ENCODE measurements at regions not wholly inside any gene's neighbourhood (a gene's known extent, or its start where the extent isn't known, plus 50 kb on each side); places are given as distances from the start of the nearest gene placed in this dataset.
A peak's percentile ranks its signal among the peaks of the same experiment; 100 is the strongest.

DNA sequence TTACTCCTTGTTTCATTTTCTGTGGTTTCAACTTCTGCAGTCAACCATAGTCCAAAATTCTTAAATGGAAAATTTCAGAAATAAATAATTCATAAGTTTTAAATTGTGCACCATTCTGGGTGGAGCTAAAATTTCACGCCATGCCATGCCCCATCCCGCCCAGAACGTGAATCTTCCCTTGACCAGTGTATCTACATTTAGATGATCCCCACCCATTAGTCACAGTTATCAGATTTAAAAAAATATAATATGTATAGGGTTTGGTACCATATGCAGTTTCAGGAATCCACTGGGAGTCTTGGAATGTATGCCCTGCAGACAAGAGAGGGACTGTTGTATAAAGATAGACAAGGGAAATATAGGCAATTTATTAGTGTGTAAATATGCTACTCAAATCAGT lies 759.7 kb upstream of the ZNF608 start:
- DNase-seq = no peak

DNA sequence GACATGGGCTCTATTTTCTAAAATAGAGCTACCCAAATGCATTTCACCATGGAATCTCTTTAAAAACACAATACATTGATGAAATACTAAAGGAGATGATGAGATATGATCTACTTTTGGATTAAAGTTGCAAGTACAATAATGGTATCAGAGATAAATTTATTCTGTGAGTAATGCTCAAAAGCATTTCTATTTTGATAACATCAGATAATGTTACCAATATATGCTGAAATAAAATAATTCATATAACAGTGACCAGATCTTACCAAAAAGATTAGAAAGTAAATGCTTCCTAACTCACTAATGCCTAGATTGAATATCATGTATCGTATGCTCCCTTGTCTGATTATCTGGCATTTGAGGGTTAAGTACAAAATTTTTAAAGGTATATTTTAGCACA lies 761.8 kb upstream of the ZNF608 start:
- no peak for DNase-seq

DNA sequence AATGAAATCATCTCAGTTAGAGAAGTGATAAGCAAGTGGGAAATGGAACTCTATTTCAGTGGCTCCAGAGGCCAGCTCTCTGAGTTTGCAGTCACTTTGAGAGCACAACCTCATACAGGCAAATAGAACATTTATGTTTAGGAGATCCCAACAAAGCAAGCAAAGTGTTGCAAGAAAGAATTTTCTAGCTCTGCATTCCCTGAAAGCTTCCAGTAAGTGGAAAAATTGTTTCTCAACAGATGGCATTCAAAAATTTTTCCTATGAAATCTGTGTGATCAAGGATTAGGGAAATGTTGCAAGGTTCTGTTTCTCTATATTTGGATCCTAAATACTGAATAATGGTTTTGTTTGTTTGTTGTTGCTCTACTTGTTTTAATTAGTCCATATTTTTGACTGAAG lies 764.2 kb upstream of the ZNF608 start:
- DNase-seq = no peak

DNA sequence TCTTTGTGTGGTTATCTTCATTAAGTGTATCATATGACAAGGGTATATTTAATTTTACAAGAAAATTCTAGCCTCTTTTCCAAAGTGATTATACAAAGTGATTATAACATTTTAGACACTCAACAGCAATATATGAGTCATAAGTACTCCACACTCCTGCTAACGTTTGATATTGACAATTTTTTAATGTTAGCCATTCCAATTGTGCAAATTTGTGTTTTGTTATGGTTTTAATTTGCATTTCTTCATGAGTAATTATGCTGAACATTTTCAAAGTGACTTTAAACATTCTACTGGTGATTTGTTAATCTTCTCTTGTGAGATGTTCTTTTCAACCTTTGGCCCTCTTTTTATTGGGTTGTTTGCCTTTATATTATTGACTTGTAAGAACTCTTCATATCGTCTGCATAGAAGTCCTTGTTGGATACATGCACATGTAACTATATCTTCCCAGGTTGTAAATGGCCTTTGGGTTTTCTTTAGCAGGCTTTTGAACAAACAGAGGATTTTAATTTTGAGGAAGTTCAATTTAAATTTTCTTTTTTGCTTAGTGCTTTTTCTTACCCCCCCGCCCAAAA lies 771.6 kb upstream of the ZNF608 start:
- DNase-seq = no peak

DNA sequence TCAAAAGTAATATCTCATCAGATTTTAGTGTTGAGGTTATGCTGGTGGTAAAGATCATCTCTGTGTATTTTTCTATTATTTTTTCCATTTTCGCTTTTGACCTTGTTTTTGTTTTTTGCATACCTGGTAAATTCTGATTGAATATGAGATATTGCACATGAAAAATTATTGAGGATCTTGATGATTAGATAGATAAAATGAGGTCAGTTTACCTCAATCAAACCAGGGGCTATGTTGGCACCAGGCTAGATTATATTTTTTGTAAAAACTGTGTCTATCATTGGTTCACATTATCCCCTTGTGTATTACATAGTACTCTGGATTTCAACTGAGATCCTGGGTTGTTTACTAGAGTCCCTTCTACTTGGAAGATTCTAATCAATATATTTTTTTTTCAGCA lies 774.9 kb upstream of the ZNF608 start:
- DNase-seq = no peak

DNA sequence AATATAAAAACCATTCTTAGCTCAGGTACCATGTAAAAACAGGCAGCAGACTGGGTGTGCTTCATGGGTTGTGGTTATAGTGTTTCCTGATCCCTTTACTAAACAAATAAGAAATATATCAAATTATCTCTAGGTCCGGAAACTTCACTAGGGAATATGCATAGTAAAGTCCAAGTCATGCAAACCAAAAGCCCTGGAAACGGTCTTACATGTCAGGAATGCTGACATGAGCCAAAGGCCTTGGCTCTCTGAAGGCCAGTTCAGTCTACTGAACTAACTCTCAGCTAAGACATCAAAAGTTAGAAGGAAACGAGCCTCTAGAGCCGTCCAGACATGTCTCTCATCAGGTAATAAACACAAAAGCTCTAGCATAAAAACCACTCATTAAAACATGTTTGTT lies 778.9 kb upstream of the ZNF608 start:
- no peak for DNase-seq

DNA sequence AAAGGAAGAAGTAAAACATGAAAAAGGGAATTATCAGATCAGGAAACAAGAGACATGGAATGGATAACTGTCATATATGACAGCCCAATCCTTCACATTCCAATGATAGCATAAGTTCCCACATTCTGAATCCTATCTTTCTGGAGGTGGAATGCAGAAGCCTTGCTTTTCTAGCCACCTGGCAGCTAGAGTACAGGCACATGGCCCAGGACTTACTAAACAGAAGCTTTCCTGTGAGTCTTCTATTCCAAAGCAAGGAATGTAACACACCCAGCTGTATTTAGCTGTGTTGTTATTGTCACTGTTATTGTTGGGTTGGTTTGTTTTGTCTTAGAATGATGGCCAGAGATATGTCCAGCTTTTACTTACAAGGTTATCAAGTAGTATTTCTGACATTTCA lies 780.5 kb upstream of the ZNF608 start:
- no peak for DNase-seq

DNA sequence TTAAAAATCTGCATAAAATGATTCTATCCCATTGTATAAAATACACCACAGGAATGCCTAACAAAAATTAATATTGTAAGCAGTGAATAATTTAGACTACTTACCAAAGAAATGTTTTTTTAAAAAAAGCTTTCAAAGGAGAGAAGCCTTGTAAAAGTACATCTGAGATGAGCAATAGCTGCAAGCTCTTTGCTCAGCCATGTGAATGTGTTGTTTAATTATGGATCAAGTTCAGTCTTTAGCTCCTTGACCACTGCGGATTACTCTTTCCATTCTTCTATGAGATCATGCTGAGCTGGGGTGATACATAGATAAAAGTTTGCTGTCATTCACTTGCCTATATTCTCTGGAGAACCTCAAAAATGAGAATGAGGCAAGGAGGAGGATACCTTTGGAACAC lies 782.4 kb upstream of the ZNF608 start:
- no peak for DNase-seq

DNA sequence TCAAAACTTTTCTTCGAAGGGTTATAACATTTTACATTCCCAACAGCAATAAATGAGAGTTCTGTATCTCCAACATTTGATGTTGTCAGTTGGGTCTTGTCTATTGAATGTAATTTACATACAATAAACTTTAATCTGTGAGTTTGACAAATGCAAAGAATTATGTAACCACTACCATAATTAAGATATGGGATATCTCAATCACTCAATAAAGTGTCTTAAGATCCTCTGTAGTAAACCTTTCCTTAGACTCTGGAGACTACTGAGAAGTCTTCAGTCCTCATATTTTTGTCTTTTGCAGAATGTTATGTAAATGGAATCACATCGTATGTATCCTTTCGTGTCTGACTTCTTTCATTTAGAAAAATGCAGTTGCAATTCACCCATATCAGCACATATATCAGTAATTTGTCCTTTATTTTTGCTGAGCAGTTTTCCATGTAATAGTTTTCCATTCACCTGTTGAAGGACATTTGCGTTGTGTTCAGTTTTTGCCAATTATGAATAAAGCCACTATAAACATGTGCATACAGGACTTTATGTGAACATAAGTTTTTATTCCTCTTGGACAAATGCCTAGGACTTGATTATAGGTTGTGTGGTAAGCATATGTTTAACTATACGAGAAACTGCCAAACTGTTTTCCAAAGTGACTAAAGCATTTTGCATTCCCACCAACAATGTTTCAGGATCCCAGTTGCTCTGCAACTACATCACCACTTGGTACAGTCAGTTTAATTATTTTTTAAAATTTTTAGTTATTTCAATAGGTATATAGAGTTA lies 784.6 kb upstream of the ZNF608 start:
- no peak for DNase-seq

DNA sequence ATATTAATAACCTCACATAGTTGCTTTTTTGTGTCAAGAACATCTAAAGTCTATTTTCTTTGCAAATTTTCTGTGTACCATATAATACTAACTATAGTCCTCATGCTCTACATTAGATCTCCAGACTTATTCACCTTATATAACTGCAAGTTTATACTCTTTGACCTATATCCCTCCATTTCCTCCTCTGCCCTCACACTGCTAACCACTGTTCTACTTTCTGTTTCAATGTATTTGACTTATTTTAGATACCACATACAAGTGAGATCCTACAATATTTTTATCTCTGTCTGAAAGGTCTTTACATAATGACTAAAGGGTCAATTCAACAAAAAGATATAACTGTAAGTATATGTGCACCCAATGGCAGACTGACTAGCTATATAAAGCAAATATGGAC lies 789.7 kb upstream of the ZNF608 start:
- DNase-seq = no peak

DNA sequence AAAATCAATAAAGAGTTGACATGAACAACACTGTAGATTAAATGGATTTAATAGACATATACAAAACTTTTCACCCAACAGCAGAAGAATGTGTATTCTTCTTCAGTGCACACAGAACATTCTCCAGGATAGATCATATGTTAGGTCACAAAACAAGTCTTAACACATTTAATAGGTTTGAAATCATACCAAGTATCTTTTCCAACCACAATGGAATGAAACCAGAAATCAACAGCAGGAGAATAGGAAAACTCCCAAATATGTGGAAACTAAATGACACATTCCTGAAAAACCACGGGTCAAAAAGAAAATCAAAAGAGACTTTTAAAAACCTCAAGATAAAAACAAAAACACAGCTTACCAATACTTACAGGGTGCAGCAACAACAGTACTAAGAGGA lies 790.1 kb upstream of the ZNF608 start:
- no peak for DNase-seq

DNA sequence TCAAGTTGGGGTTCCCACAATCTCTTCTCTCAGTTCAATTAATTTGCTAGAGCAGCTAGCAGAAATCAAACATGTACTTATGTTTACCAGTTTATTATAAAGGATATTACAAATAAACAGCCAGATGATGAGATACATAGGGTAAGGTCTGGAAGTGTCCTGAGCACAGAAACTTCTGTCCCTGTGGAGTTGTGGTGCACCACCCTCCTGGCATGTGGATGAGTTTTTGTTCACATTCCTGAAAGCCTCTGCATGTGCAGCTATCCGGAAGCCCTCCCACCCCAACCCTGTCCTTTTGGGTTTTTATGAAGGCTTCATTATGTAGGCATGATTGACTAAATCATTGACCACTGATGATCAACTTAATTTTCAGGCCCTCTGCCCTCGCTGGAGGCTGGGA lies 791.2 kb upstream of the ZNF608 start:
- DNase-seq = no peak

DNA sequence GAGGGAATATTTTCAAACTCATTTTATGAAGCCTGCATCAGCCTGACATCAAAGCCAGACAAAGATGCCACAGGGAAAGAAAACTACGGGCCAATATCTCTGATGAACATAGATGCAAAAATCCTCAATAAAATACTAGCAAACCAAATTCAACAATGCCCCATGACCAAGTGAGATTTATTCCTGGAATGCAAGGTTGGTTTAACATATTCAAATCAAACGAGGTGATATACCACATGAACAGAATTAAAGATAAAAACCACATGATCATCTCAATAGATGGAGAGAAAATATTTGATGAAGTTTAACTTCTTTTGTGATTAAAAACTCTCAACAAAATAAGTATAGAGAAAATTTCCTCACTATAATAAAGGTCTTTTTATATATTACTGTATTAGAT lies 792.0 kb upstream of the ZNF608 start:
- DNase-seq = no peak

DNA sequence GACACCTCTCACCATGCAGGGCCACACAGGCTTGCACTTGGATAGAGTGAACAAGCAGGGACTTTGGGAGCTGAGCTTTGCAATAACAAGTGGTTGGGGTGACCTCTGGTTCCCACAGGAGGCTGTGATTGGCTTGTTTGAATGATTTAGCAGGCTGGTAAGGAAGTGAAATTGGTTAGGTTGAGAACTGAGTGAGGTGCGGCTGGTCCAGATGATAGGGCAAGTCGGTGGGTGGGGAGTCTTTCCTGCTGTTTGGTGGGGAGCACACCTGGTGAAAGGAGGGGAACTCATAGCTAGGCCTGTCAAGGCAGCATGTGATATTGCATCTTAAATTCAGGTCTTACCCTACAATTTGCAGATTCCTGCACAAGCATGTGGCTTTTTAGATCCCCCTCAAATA lies 794.6 kb upstream of the ZNF608 start:
- no peak for DNase-seq

DNA sequence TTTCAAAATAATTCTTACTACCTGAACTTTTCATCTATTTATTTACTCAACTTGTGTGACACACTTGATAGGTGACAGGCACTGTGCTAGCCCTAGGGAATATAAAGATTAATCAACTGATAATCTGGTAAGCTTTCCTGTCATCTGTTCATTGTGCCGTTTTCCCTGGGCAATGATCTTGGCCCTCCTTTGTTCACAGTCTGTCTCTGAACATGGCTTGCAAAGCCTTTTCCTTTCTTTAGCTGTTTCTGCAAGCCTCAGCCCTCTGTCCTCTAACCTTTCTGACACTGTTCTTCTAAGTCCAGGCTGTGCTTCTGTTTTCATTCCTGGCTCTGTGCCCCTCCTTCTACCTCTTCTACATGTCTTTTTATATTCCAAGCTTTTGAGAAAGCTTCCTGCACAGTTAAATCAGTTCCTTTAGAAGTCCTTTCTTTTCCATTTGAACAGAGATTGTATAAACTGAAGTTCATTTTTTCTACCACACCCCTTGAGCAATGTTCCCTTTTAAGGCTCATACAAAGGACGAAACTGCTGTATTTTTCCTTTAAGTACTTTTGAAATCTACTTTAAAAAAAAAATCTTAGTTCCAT lies 803.0 kb upstream of the ZNF608 start:
- DNase-seq = peak; percentile 19

DNA sequence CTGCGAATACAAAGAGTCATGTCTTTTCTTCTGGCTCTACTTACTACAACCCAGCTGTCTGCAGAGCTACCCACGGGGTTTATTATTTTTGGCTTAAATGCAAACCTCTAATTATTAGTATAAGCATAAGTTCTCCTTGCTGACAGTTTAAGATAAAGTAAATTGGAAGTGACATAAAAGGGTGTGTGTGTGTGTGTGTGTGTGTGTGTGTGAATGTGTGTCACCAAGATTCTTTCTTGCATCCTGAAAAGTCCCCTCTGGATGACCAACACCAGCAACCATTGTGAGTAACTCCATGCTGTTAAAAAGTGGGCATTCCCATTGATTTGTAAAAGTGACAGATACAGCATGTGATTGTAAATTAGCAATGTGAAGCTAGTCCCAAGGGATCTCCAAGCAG lies 803.8 kb upstream of the ZNF608 start:
- peak; percentile 67 for DNase-seq

DNA sequence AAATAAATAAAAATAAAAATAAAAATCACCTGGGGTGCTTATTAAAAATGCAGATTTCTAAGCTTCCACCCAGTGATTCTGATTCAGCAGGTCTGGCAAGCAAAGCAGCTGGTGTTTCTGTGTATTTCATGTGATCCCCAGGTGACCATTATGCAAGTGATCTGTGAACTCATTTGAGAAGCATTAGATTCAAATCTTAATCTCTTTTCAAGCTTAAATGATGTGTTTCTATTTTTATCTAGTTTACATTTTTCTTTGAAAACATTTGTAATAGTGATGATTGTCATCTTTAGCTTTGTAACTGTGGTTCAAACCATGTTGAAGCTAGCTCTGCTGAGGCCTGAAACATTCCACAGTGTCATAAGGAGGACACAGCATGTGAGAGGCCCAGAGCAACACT lies 804.8 kb upstream of the ZNF608 start:
- no peak for DNase-seq

DNA sequence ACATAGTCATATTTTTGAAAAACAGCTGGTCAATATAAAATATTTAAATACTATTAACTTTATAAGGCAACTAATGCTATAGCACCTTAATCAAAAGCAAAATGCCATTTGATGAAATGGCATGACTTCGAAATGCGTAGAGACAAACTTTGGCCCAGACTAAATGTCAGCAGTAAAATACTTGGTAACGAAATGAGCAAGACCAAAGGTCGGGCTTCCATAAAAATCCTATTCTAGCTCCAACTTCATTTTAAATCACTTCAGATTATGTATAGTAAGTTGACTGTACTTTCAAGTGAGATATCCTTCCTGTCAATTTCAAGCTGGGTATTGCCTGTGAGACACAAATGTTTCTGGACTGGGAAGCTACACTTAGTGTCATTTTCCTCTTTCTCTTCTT lies 805.4 kb upstream of the ZNF608 start:
- DNase-seq = no peak

DNA sequence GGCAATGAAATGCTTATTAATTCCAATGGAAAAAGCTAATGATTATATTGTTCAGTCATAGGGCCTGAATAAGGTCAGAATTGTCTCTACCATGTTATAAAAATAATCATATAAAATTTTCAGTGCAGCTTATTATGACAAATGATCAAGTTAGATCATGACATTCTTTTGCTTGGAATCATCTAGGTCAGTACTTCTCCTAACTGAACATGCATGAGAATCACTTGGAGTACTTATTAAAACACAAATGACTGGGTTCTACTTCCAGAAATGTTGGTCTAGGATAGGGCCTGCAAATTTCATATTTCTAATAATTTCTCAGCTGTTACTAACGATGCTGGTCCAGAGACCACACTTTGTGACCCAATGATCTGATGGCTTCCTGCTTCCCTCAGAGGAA lies 806.0 kb upstream of the ZNF608 start:
- no peak for DNase-seq

DNA sequence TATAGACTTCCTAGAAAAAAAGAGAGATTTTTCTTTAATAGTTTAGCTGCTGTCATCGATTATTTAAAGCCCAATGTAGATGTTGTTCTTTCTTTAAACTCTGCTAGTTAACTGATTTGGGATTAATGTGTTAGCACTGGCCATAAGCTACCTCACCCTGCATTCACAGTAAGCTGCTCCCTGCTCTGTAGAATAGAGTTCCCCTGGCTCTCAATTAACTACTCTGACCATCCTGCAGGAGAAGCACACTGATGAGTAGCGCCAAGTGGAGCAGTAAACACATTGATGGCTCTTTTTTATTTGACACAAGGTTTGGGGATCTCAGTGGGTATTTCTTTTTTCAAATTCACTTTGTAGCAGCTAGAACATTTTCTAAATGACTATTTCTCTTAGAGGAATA lies 807.9 kb upstream of the ZNF608 start:
- DNase-seq = no peak

DNA sequence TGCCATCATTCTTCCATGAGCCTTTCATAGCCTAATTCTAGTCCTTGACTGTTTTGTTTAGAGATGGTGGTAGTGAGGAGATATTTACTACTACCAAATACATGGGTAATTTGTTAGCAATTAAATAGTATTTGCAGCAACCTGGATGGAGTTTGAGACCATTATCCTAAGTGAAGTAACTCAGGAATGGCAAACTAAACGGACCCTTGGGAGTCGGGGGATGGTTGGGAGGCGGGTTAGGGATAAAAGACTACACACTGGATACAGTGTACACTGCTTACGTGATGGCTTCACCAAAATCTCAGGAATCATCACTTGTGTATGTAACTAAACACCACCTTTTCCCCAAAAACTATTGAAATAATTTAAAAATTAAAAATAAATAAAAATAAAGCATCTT lies 809.2 kb upstream of the ZNF608 start:
- no peak for DNase-seq

DNA sequence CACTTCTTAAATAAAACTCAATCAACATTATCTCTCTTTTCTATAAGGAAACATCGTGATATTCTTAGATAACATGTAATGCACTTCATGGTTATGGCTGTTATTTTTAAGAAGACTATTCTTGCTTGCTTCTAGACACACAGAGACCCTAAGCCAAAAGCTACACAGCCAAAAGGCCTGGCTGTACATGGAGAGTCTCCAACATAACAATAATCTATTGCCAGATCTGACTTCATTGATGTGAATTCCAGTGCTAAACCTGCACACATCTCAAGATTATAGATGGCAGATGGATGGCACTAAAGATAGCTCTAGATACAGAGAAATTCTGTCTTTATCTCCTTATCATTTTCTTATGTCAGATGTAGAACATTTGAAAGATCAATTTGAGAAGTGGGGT lies 811.6 kb upstream of the ZNF608 start:
- DNase-seq = no peak

DNA sequence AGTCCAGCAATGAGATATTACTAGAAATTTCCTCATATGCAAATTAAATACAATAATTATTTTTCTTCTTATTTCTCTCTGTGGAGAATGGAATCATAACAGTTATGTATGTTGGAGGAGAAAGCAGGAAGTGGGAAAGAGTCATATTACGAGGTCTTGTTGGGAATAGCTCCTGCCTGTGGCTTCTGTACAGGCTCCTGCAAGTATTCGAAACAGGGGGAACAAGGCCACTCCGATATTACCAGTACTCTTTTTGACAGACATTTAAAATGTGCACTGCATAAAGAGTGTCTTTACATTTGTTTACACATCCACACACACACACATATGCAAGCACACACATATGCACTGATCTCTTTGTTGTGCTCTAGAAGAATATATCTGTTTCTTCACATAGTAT lies 812.0 kb upstream of the ZNF608 start:
- DNase-seq = no peak

DNA sequence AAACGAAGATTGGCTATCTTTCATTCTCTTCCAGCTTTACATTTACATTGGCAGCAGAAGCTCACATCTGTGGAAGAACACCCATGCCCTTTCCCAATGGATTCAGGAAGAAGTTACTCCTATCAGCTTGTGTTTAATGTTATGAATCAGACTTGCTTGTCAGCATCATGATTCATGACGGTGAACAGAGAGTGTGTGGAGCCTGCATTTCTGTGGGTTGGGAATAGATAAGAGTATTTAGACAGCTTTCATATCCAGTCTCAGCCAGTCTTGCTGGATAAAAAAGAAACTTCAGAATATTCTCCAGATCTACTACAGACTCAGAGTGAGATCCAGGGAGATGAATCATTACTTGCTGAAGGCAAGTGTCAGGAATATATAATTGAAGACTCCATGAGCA lies 812.9 kb upstream of the ZNF608 start:
- DNase-seq = no peak

Data from renal pelvis (tissue), 1 donor.